Smooth muscle cell (in vitro differentiated cells): ENCODE measurements at regions not wholly inside any gene's neighbourhood (a gene's known extent, or its start where the extent isn't known, plus 50 kb on each side); places are given as distances from the start of the nearest gene placed in this dataset.
A peak's percentile ranks its signal among the peaks of the same experiment; 100 is the strongest.

Source experiments
- DNase-seq: peaks from one replicate; lab custom pipeline; 2025; ENCODE audit not compliant: unreplicated experiment; lab: John Stamatoyannopoulos, UW
- H2AFZ ChIP-seq: fragments of 200-600 bp; sonication (generic); 2 replicates; pipeline ENCODE4 v1.6.0; 2016; ENCODE audit warnings: antibody characterized with exemption, low read depth, mild to moderate bottlenecking
- H3F3A ChIP-seq: fragments of 200-600 bp; sonication (generic); 2 replicates; pipeline ENCODE4 v1.6.0; 2017; ENCODE audit warnings: antibody characterized with exemption, low read depth
- H3K27ac ChIP-seq: fragments of 200-600 bp; sonication (generic); 2 replicates; pipeline ENCODE4 v1.5.1; 2016; ENCODE audit warnings: low read depth, mild to moderate bottlenecking
- H3K27me3 ChIP-seq: fragments of 200-600 bp; sonication (generic); 2 replicates; pipeline ENCODE4 v1.6.1; 2016; ENCODE audit warnings: low read depth, mild to moderate bottlenecking
- H3K36me3 ChIP-seq: fragments of 200-600 bp; sonication (generic); 2 replicates; pipeline ENCODE4 v1.5.1; 2016; ENCODE audit warnings: low read depth
- H3K4me1 ChIP-seq: fragments of 200-600 bp; sonication (generic); 2 replicates; pipeline ENCODE4 v1.5.1; 2016; ENCODE audit warnings: low read depth
- H3K4me2 ChIP-seq: fragments of 200-600 bp; sonication (generic); 2 replicates; pipeline ENCODE4 v1.6.0; 2016; ENCODE audit warnings: mild to moderate bottlenecking
- H3K4me3 ChIP-seq: fragments of 200-600 bp; sonication (generic); 2 replicates; pipeline ENCODE4 v1.5.1; 2016; ENCODE audit warnings: mild to moderate bottlenecking
- H3K79me2 ChIP-seq: fragments of 200-600 bp; sonication (generic); 2 replicates; pipeline ENCODE4 v1.6.0; 2016; ENCODE audit warnings: low read depth, mild to moderate bottlenecking
- H3K9ac ChIP-seq: fragments of 200-600 bp; sonication (generic); 2 replicates; pipeline ENCODE4 v1.6.0; 2016; ENCODE audit warnings: low read depth
- H3K9me3 ChIP-seq: fragments of 200-600 bp; sonication (generic); replicated peaks from 2 replicates; pipeline ENCODE4 v1.5.1; 2016; ENCODE audit warnings: low read depth
- H4K20me1 ChIP-seq: fragments of 200-600 bp; sonication (generic); 2 replicates; pipeline ENCODE4 v1.6.0; 2016; ENCODE audit warnings: low read depth
- WGBS: methylation state at CpG from one replicate; pipeline ENCODE4 v1.1.7; 2016; ENCODE audit warnings: low lambda C conversion rate; 5-methylcytosine and 5-hydroxymethylcytosine counted together
- TF ChIP-seq, protein P1 (sequence below): fragments of 200-600 bp; sonication (generic); IDR thresholded peaks from 2 replicates; pipeline ENCODE4 v1.5.1; 2017; ENCODE audit warnings: borderline replicate concordance, mild to moderate bottlenecking, antibody characterized with exemption; ENCODE audit not compliant: insufficient read depth, poor library complexity, severe bottlenecking

DNA sequence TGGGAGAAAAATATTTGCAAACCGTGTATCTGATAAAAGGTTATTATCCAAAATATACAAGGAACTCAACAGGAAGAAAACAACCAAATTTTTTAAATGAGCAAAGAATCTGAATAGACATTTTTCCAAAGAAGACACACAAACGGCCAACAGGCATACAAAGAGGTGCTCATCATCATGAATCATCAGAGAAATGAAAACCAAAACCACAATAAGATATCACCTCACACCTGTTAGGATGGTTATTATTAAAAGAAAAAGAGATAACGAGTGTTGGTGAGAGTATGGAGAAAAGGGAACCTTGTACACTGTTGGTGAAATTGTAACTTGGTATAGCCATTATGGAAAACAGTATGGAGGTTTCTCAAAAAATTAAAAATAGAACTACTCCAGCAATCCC lies 463.3 kb downstream of the IRS1 start:
- no peaks in the 10 kb centered on the region for H3K27me3 ChIP-seq

DNA sequence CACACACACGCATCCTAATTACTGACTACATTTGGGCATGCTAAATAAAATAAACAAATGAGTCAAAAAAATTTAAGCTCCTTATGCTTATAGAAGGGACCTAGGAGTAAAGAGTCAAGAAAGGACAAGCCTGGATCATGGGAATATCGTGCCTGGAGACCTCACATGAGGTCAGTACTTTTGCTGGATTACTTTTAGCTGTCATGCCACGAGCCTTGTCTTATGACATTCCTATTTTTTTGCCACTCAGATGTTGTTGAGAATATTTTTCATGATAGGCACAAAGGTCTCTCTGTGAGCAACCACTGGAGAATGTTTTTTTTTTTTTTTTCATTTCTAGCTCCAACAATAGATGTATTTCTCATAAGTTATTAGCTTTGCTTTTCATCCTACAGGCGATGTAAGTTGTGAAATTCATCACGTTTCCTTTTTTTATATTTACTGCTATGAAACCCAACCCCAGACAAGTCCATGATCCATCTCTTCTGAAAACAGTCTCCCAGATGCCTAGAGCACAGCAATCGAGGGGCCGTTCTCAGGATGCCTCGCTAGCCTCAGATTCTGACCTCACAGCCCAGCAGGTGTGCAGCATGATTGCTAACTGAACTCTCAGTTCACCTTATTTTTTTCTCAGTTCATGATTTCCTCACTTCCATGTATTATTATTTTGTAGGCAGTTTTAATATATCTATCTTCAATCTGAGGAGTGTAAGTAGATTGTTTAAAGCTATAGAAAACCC lies 464.5 kb downstream of the IRS1 start:
- no peak overlapping the region for H3K9ac ChIP-seq
- H2AFZ ChIP-seq, result no peak overlapping the region
- no peaks in the 10 kb centered on the region for H3K27me3 ChIP-seq
- no peak for DNase-seq
- no peak overlapping the region for H3K27ac ChIP-seq
- H4K20me1 ChIP-seq, result no peaks in the 10 kb centered on the region
- no peaks in the 10 kb centered on the region for H3K36me3 ChIP-seq
- no peaks in the 10 kb centered on the region for H3F3A ChIP-seq
- WGBS, result 68% methylated on average over 8 of the region's 8 CpGs
- no peak overlapping the region for H3K4me3 ChIP-seq
- no peaks in the 10 kb centered on the region for H3K4me1 ChIP-seq
- TF ChIP-seq, protein P1, sequence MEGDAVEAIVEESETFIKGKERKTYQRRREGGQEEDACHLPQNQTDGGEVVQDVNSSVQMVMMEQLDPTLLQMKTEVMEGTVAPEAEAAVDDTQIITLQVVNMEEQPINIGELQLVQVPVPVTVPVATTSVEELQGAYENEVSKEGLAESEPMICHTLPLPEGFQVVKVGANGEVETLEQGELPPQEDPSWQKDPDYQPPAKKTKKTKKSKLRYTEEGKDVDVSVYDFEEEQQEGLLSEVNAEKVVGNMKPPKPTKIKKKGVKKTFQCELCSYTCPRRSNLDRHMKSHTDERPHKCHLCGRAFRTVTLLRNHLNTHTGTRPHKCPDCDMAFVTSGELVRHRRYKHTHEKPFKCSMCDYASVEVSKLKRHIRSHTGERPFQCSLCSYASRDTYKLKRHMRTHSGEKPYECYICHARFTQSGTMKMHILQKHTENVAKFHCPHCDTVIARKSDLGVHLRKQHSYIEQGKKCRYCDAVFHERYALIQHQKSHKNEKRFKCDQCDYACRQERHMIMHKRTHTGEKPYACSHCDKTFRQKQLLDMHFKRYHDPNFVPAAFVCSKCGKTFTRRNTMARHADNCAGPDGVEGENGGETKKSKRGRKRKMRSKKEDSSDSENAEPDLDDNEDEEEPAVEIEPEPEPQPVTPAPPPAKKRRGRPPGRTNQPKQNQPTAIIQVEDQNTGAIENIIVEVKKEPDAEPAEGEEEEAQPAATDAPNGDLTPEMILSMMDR, result no peak
- peak overlapping the region; percentile 2 for H3K4me2 ChIP-seq
- no peaks in the 10 kb centered on the region for H3K79me2 ChIP-seq
- no peaks in the 10 kb centered on the region for H3K9me3 ChIP-seq

More for the DNA sequence above, 463.3 kb downstream of the IRS1 start:
- H3K36me3 ChIP-seq, result no peaks in the 10 kb centered on the region
- H2AFZ ChIP-seq, result no peak overlapping the region
- H3K4me1 ChIP-seq, result no peaks in the 10 kb centered on the region
- no peaks in the 10 kb centered on the region for H3F3A ChIP-seq
- H3K4me2 ChIP-seq, result no peak overlapping the region
- no peak overlapping the region for H3K4me3 ChIP-seq
- no peak overlapping the region for H3K27ac ChIP-seq
- 82% methylated on average over 3 of the region's 3 CpGs for WGBS
- no peak overlapping the region for H3K9ac ChIP-seq
- TF ChIP-seq, protein P1, result no peak
- no peak for DNase-seq
- no peaks in the 10 kb centered on the region for H4K20me1 ChIP-seq
- H3K79me2 ChIP-seq, result no peaks in the 10 kb centered on the region
- no peaks in the 10 kb centered on the region for H3K9me3 ChIP-seq

DNA sequence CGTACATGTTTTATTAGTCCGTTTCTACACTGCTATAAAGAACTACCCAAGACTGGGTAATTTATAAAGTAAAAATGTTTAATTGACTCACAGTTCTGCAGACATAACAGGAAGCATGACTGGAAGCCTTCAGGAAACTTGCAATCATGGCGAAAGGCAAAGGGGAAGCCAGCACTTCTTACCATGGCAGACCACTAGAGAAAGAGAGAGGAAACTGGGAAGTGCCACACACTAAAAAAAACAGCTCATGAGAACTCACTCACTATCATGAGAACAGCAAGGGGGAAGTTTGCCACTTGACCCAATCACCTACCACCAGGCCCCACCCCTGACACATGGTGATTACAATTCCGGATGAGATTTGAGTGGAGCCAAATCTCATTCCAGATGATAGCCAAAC lies 466.2 kb downstream of the IRS1 start:
- H3K9me3 ChIP-seq, result no peaks in the 10 kb centered on the region
- no peaks in the 10 kb centered on the region for H3K4me1 ChIP-seq
- no peak overlapping the region for H3K4me2 ChIP-seq
- TF ChIP-seq, protein P1, result no peak
- H4K20me1 ChIP-seq, result no peaks in the 10 kb centered on the region
- H3K27me3 ChIP-seq, result no peaks in the 10 kb centered on the region
- no peaks in the 10 kb centered on the region for H3F3A ChIP-seq
- H3K27ac ChIP-seq, result no peak overlapping the region
- no peak overlapping the region for H3K9ac ChIP-seq
- no peaks in the 10 kb centered on the region for H3K36me3 ChIP-seq
- WGBS, result 96% methylated on average over 4 of the region's 4 CpGs
- H3K4me3 ChIP-seq, result no peak overlapping the region
- H3K79me2 ChIP-seq, result no peaks in the 10 kb centered on the region
- DNase-seq, result no peak
- H2AFZ ChIP-seq, result no peak overlapping the region

DNA sequence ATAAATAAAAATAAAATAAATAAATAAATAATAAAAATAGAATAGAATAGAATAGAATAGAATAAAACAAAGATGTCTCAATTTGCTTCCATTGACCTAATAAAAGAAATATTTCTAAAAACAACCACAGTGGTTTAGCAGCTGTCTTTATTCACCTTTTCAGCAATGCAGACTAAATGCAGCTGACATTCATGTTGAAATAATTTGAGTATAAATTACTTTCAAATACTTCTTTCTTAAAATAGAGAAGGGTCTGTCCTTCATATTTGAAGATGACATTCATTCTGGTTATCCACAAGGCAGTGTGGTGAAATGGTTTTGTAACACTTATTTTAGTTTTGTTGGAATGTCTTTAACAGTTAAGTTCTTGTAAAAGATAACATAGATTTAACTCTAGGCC lies 469.4 kb downstream of the IRS1 start:
- Histone ChIP-seq H3K79me2 (no peaks in the 10 kb centered on the region), H3K4me2 (no peak overlapping the region), H3K27me3 (no peaks in the 10 kb centered on the region), H3K9ac (no peak overlapping the region), H3K36me3 (no peaks in the 10 kb centered on the region), H3K4me1 (no peaks in the 10 kb centered on the region), H3K27ac (no peak overlapping the region), H2AFZ (no peak overlapping the region), H4K20me1 (no peaks in the 10 kb centered on the region), H3K9me3 (no peaks in the 10 kb centered on the region), H3K4me3 (no peak overlapping the region), H3F3A (no peaks in the 10 kb centered on the region)
- TF ChIP-seq, protein P1, result no peak
- DNase-seq, result no peak
